ENCODE measurements at regions not wholly inside any gene's neighbourhood (a gene's known extent, or its start where the extent isn't known, plus 50 kb on each side); places are given as distances from the start of the nearest gene placed in this dataset.

DNA sequence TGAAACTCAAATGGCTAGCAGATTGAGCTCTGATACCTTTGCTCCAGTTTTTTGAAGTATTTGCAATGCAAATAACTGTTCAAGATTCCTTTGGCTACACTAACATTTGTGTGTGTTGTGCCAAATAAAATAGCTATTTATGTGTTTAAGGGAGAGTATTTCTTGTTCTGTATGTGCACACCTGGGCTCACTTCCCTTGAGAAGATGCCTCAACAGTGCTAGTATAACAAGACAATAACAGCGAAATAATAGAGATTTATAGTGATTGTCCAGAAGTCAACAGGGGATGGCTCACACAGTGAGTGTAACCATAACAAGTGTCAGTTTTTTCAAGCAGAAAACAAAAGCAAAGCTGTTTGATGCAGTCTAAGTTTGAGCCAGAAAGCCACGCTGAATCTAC is 460.5 kb downstream of the CENPC start:
- no peak for ATAC-seq
- Histone ChIP-seq H3K9me3 (no peaks in the 10 kb centered on the region), H3K27ac (no peak overlapping the region), H3K4me3 (no peak overlapping the region), H3K27me3 (no peaks in the 10 kb centered on the region), H3K36me3 (replicated peaks in 1 of 2; ENCODE audit: insufficient read depth in 1 of 2, low read depth in 2 of 2) (no peaks in the 10 kb centered on the region), H3K4me1 (no peaks in the 10 kb centered on the region)
- WGBS, 2 donors, result 55 to 57% methylated on average over 2 of the region's 2 CpGs
- intact Hi-C loops (cut with DNase I), result no loop called here
- TF ChIP-seq CTCF (IDR thresholded peaks at IDR 0.05) (no peak), POLR2A (IDR thresholded peaks at IDR 0.05) (no peak)
- DNase-seq, result no peak

- WGBS, 2 donors, result 56 to 65% methylated on average over 5 of the region's 5 CpGs
- intact Hi-C loops (cut with DNase I), result no loop called here
Observed at GRCh38 chr4:67083496-67083895, 461.8 kb downstream of the CENPC start.

GRCh38 chr4:67082746-67083145 is 462.6 kb downstream of the CENPC start:
- no peak for TF ChIP-seq CTCF (IDR thresholded peaks at IDR 0.05)
- no peak for TF ChIP-seq POLR2A (IDR thresholded peaks at IDR 0.05)
- DNase-seq, result no peak
- no peak for ATAC-seq
- Histone ChIP-seq H3K4me1 (no peaks in the 10 kb centered on the region), H3K27me3 (no peaks in the 10 kb centered on the region), H3K9me3 (no peaks in the 10 kb centered on the region), H3K4me3 (no peak overlapping the region), H3K27ac (no peak overlapping the region), H3K36me3 (replicated peaks in 1 of 2; ENCODE audit: insufficient read depth in 1 of 2, low read depth in 2 of 2) (no peaks in the 10 kb centered on the region)
- 88 to 89% methylated on average over 5 of the region's 5 CpGs for WGBS, 2 donors
- intact Hi-C loops (cut with DNase I), result no loop called here

More at GRCh38 chr4:67083496-67083895, 461.8 kb downstream of the CENPC start:
- H3K4me3 ChIP-seq, result no peak overlapping the region
- DNase-seq, result no peak
- H3K36me3 ChIP-seq (replicated peaks in 1 of 2; ENCODE audit: insufficient read depth in 1 of 2, low read depth in 2 of 2), result no peaks in the 10 kb centered on the region
- H3K27me3 ChIP-seq, result no peaks in the 10 kb centered on the region
- no peak overlapping the region for H3K27ac ChIP-seq
- no peak for ATAC-seq
- TF ChIP-seq POLR2A (IDR thresholded peaks at IDR 0.05), result no peak
- H3K4me1 ChIP-seq, result no peaks in the 10 kb centered on the region
- no peaks in the 10 kb centered on the region for H3K9me3 ChIP-seq

DNA sequence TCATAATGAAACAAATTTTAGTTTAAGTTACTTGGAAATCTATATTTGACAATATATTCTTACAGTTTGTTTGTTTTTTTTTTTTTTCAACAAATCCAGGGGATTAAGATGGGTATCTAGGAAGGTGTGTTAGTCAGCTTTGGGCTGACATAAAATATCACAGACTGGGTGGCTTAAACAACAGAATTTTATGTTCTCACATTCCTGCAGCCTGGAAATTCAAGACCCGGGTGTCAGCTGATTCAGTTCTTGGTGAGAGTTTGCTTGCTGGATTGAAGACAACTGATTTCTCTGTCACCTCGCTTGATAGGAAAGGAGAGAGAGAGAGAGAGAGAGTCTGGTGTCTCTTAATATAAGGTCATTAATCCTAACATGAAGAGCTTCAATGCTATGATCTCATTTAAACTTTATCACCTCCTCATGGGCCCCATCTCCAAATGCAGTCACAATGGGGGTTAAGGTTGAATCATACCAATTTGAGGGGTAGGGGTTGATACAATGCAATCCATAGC is 465.2 kb downstream of the CENPC start:
- DNase-seq, result no peak
- no peak for TF ChIP-seq POLR2A (IDR thresholded peaks at IDR 0.05)
- no peak for TF ChIP-seq CTCF (IDR thresholded peaks at IDR 0.05)
- no peak overlapping the region for H3K4me3 ChIP-seq
- no peaks in the 10 kb centered on the region for H3K36me3 ChIP-seq (replicated peaks in 1 of 2; ENCODE audit: insufficient read depth in 1 of 2, low read depth in 2 of 2)
- no peak for ATAC-seq
- no peak overlapping the region for H3K27ac ChIP-seq
- intact Hi-C loops (cut with DNase I), result no loop called here
- no peaks in the 10 kb centered on the region for H3K4me1 ChIP-seq
- H3K27me3 ChIP-seq, result no peaks in the 10 kb centered on the region
- WGBS, 2 donors, result 54 to 64% methylated on average over 2 of the region's 2 CpGs
- H3K9me3 ChIP-seq, result no peaks in the 10 kb centered on the region

GRCh38 chr4:67071641-67072040 is 473.7 kb downstream of the CENPC start:
- intact Hi-C loops (cut with DNase I), result no loop called here

More at GRCh38 chr4:67071641-67072040, 473.7 kb downstream of the CENPC start:
- no peaks in the 10 kb centered on the region for H3K36me3 ChIP-seq (replicated peaks in 1 of 2; ENCODE audit: insufficient read depth in 1 of 2, low read depth in 2 of 2)
- no peak for TF ChIP-seq POLR2A (IDR thresholded peaks at IDR 0.05)
- TF ChIP-seq CTCF (IDR thresholded peaks at IDR 0.05), result no peak
- peaks cover 0 to 8% (median 0%) of the 10 kb centered on the region in 3 donors for H3K9me3 ChIP-seq
- H3K4me3 ChIP-seq, result no peak overlapping the region
- DNase-seq (no peak), ATAC-seq (no peak)
- H3K4me1 ChIP-seq, result no peaks in the 10 kb centered on the region
- no peak overlapping the region for H3K27ac ChIP-seq
- WGBS, 2 donors, result 77 to 80% methylated on average over 5 of the region's 5 CpGs
- H3K27me3 ChIP-seq, result no peaks in the 10 kb centered on the region
